ENCODE measurements at regions not wholly inside any gene's neighbourhood (a gene's known extent, or its start where the extent isn't known, plus 50 kb on each side); places are given as distances from the start of the nearest gene placed in this dataset.

DNA sequence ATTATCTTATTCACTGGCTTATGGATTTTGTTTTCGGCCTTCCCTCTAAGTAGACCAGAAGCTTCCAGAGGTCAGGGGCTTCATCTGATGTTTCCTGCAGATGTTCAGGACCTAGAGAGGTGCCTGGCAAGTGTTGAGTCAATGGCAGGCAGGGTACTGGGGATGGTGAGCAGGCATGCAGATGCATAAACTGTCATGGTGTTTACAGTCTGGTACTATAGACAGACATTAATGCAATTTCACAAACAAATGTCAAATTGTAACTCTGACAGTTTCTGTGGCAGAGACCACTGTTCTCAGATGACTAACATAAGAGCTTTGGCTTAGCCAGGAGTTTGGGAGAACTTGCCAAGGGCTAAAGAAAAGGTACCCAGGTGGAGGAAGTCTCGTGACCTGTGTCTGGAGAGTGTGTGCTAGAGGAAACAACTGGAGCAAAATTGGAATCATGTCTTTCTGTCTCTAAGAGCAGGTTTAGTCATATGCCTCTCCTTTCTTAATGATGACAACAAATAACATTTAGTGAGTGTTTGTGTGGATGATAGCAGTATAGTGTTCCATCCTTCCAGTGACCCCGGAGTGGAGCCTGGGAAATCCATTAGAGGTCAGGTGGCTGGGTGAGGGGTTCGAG lies 53.7 kb upstream of the TRAK1 start:
- DNase-seq (ENCODE audit: low read depth in 2 of 2), result no peak

- no peak for DNase-seq (ENCODE audit: low read depth in 2 of 2)
These were observed 54.7 kb upstream of the TRAK1 start for GRCh38 chr3:42036483-42036823.

GRCh38 chr3:42035816-42036482 lies 55.2 kb upstream of the TRAK1 start:
- DNase-seq (ENCODE audit: low read depth in 2 of 2), result no peak

- DNase-seq (ENCODE audit: low read depth in 2 of 2), result no peak
These were observed 56.1 kb upstream of the TRAK1 start for GRCh38 chr3:42035007-42035406.

DNA sequence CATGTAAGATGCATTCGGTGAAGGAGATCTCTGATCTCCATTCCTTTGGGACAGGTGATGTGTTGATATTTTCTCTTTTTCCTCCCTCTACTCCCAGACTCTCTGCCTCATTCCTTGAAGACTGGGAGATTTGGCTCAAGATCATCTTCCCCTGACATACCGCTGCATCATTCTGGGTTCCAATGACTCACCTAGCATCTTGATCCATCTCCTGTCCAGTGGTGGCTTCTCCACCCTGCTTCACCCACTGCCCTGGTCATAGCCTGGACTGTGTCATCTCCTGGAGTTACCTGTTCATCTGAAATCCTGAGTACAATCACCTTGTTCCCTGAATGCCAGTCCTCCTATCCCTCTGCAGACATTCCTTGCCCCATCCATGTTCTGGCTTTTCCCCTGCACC lies 57.4 kb upstream of the TRAK1 start:
- DNase-seq (ENCODE audit: low read depth in 2 of 2), result no peak

- DNase-seq (ENCODE audit: low read depth in 2 of 2), result no peak
These were observed 58.3 kb upstream of the TRAK1 start for GRCh38 chr3:42032693-42033349.

GRCh38 chr3:42031808-42032480 lies 59.2 kb upstream of the TRAK1 start:
- DNase-seq (ENCODE audit: low read depth in 2 of 2), result no peak

GRCh38 chr3:42028474-42028873 lies 62.7 kb upstream of the TRAK1 start:
- DNase-seq (ENCODE audit: low read depth in 2 of 2), result no peak

DNA sequence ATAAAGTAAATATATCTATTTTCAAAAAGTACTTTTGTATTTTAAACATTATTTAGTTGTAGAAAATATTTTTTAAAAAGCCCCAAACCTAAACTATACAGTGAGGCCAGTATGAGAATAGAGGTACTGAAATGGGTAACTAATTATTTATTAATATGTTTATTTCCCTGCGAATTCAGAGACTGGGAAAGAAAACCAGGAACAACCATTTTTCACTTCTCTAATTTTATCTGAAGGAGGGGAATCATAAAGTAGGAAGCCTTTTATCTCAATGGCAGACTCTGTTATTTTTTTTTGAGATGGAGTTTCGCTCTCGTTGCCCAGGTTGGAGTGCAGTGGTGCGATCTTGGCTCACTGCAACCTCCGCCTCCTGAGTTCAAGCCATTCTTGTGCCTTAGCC lies 63.6 kb upstream of the TRAK1 start:
- no peak for DNase-seq (ENCODE audit: low read depth in 2 of 2)

DNA sequence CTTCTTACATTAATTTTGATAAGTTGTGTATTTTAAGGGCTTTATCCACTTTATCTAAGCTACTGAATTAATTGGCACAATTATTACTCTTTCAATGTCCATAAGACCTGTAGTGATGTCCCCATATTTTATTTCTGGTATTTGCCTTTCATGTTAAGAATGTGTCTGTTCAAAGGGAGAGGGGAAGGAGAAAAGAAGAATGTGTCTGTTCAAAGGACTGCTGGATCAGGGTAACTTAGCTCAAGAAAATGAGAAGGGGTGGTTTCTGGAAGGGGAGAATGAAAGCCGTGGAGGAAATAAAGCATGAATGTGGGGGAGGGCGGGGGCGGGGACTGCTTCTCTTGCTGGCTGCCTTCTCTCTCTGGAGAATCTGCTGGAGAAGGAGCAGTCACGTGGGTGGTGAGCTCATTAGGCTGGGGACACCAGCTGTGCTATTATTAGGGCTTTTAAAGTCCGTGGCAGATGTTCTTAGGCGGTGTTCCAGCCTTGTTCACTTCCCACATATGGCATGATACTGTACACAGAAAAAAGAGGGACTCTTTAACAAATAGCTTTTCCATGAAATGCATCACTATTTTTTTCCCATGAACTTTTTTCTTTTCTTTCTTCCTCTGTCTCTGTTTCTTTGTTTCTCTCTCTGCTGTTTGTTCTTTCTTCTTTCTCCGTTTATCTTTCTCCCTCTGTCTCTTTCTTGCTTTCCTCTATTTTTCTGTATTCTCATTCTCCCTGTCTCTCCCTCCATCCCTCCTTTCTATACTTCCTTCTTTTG lies 63.7 kb upstream of the ULK4 start:
- DNase-seq (ENCODE audit: low read depth in 2 of 2), result no peak

GRCh38 chr3:42024591-42025351 lies 62.9 kb upstream of the ULK4 start:
- no peak for DNase-seq (ENCODE audit: low read depth in 2 of 2)

DNA sequence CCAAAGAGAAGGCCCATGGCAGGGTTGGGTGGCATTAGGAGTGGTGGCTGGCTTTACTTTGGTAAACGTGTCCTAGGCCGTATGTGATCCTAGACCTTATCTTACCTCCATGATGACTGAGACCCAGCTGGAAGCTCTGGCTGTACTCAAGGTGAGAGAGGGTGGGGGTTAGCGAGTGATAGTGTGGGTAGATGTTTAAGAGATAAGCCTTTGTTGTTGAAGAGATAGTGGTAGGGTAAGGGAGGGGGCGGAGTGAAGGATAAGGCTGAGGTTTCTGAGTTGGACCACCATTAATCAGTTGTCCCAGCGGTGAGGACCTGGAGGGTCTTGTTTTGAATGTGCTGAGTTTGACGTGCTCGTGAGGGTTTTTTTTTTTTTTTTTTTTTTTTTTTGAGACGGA lies 61.5 kb upstream of the ULK4 start:
- no peak for DNase-seq (ENCODE audit: low read depth in 2 of 2)

- no peak for DNase-seq (ENCODE audit: low read depth in 2 of 2)
These were observed 60.5 kb upstream of the ULK4 start for GRCh38 chr3:42022355-42022754.

- no peak for DNase-seq (ENCODE audit: low read depth in 2 of 2)
These were observed 58.9 kb upstream of the ULK4 start for GRCh38 chr3:42020684-42021307.

DNA sequence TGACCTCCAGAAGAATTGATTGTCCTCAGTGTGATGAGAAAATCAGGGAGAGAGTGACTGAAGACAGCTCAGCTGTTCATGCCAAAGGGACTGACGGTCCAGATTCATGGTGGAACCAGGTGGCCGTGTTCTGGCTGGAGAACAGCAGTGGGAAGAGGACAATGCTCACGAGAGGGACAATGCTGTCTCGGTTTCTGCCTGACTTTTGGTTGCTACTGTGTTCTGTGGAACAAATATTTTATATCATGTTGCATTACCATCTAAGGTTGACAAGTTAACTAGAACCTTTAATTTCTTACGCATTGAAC lies 58.0 kb upstream of the ULK4 start:
- no peak for DNase-seq (ENCODE audit: low read depth in 2 of 2)

GRCh38 chr3:42019144-42019952 lies 57.4 kb upstream of the ULK4 start:
- no peak for DNase-seq (ENCODE audit: low read depth in 2 of 2)

DNA sequence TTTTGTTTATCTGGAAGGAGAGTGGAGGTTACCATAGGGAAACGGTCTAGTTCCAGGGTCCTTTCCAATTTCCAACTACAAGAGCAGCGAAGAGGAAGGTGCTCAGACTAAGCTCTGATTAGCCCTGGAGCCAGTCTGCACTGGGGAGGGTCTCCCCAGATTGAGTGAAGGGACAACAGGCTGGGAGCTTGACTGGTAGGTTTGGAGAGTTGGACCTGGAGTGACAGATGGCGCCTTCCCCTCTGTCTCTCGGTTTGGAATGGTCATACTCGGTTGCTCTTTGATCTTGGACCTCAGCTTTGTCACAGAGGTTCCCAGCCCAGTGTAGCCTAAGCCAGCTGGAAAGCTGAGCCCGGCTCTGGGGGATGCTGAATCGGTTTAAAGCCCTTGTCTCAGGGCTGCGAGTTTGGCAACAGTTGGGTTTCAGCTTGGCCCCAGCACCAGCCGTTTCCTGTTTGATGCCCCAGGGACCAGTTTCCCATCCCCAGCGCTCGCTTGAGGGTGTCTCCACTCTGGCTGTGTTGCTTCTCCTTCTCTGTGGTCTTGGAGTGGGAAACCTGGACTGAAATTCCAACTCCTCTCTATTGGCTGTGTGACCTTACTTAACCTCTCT lies 53.1 kb upstream of the ULK4 start:
- no peak for DNase-seq (ENCODE audit: low read depth in 2 of 2)

DNA sequence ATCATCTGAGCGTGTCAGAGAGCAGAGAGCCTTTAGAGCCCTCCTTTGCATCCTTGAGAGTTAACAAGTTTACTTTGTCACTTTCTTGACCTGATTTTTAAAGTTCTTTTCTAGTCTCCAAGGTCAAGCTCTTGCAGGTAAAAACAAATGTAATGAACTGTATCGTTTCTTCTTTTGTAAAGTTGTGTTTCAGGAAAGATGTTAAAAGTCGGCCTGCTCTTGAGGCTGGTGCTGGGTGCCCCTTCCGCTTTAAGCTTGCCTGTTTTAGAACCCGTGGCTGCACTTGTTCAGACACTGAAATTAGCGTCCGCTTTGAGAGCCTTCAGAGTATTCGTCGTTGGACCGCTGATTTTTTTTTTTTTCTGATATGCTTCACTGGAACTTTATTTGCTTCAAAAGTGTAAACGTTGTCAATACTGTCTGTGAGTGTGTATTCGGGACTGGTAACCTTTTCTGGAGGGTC lies 52.6 kb upstream of the ULK4 start:
- no peak for DNase-seq (ENCODE audit: low read depth in 2 of 2)

DNA sequence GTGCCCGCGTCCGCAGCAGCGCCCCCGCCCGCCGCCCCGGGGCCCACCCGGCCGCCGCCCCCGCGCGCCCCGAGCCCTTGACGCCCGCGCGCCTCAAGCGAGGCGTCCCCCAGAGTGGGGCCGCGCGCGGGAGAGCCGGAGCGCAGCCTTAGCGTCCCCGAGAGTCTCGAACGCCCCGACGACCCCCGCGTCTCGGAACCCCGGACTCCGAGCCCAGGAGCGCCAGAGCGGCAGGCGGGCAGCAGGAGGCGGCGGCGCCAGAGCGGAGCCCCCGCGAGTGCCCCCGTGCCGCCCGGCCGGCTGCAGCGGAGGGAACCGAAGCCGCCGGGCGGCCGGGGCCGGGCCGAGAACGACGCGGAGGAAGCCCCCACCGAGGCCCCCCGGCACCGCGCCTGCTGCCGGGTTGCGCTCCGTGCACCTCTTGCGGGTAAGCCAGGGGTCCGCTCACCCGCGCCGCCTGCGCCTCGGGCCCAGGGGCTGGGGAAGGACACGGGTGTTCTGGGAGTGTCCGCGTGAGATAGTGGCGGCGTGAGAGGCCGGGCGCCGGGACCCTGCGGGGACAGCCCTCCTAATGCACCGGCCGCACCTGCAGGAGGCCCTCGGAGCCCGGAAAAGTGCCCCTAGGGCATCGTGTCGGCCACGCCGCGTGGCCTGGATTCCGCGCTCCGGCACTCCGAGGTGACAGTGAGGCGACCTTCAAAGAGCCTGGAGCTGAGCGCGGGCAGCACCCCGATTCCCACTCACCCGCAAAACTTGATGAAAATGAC lies 52.0 kb upstream of the ULK4 start:
- DNase-seq (ENCODE audit: low read depth in 2 of 2), result no peak
